Mammary epithelial cell (primary cell): ENCODE measurements at regions not wholly inside any gene's neighbourhood (a gene's known extent, or its start where the extent isn't known, plus 50 kb on each side); places are given as distances from the start of the nearest gene placed in this dataset.

Experiments used
- EZH2 ChIP-seq: IDR thresholded peaks from 2 replicates; pipeline ENCODE4 v1.6.1; 2012; ENCODE audit warnings: low read length, inconsistent platforms, borderline replicate concordance
- TF ChIP-seq, protein P1 (sequence below), 2 donors: IDR thresholded peaks in 1 of 2; conservative IDR thresholded peaks in 1 of 2; 2 replicates each; pipeline ENCODE4 v1.5.1; 2011 to 2012; ENCODE audit warnings: inconsistent platforms in 2 of 2, low read length in 2 of 2, mild to moderate bottlenecking in 2 of 2, control low read depth in 1 of 2, low read depth in 1 of 2; ENCODE audit not compliant: insufficient read depth in 1 of 2; ENCODE audit errors: extremely low read depth in 1 of 2

DNA sequence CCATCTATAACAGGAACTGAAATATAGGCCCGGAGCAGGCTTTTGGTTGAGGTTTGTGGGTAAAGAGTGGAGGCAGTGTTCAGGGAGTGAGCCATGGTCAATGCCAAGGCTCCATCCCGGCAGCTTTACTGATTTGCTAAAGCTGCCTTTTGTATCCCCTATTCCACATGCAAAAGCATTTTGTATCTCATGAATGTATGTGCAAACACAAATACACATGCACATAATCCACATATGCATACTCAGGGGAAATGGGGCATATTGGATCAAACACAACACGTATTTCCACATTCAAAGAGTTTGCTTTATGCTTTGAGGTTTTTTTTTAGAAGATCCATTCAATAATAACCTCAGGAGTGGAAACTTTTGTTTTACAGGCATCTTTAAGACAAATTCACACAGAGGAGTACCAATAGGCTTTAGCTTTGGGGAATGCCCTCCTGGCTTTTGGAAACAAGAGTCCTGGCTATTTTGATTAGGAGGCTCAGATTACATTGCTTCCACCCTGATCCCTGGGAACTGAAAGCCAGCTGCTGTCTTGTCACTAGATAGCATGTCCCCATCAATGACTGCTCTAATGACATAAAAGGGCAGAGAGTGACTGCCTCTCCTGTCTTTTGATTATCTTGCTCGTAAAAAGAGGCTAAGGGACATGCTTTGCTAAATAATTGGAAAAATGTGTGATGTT lies 263.2 kb downstream of the EN1 start:
- TF ChIP-seq, protein P1, sequence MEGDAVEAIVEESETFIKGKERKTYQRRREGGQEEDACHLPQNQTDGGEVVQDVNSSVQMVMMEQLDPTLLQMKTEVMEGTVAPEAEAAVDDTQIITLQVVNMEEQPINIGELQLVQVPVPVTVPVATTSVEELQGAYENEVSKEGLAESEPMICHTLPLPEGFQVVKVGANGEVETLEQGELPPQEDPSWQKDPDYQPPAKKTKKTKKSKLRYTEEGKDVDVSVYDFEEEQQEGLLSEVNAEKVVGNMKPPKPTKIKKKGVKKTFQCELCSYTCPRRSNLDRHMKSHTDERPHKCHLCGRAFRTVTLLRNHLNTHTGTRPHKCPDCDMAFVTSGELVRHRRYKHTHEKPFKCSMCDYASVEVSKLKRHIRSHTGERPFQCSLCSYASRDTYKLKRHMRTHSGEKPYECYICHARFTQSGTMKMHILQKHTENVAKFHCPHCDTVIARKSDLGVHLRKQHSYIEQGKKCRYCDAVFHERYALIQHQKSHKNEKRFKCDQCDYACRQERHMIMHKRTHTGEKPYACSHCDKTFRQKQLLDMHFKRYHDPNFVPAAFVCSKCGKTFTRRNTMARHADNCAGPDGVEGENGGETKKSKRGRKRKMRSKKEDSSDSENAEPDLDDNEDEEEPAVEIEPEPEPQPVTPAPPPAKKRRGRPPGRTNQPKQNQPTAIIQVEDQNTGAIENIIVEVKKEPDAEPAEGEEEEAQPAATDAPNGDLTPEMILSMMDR (conservative IDR thresholded peaks at IDR 0.05 in 1 of 2, IDR thresholded peaks at IDR 0.05 in 1 of 2; ENCODE audit: extremely low read depth in 1 of 2, insufficient read depth in 1 of 2, low read depth in 1 of 2, low read length in 2 of 2), result no peak
- no peak for TF ChIP-seq EZH2
